ENCODE measurements at regions not wholly inside any gene's neighbourhood (a gene's known extent, or its start where the extent isn't known, plus 50 kb on each side); places are given as distances from the start of the nearest gene placed in this dataset.

- TF ChIP-seq CTCF (conservative IDR thresholded peaks at IDR 0.05; ENCODE audit: low read depth, low read length), result no peak
- no peak for TF ChIP-seq EZH2 (IDR thresholded peaks at IDR 0.05; ENCODE audit: low read length, unreplicated experiment)
These were observed 68.7 kb downstream of the ACTL7B start for GRCh38 chr9:108786901-108787689.
